Suppressor macrophage treated with lipopolysaccharide for 4 hours (primary cell): ENCODE measurements at regions not wholly inside any gene's neighbourhood (a gene's known extent, or its start where the extent isn't known, plus 50 kb on each side); places are given as distances from the start of the nearest gene placed in this dataset.

ENCODE experiments used
- DNase-seq: peaks from one replicate; pipeline ENCODE4 v3.0.0-alpha.2; 2020

GRCh38 chr11:11076276-11076675 is 218.4 kb upstream of the ZBED5 start:
- DNase-seq, result no peak

GRCh38 chr11:11075515-11076171 is 217.8 kb upstream of the ZBED5 start:
- DNase-seq, result no peak

GRCh38 chr11:11074686-11075335 is 217.0 kb upstream of the ZBED5 start:
- DNase-seq, result no peak

GRCh38 chr11:11073996-11074395 is 216.1 kb upstream of the ZBED5 start:
- DNase-seq, result no peak

GRCh38 chr11:11072067-11072466 is 214.2 kb upstream of the ZBED5 start:
- DNase-seq, result no peak

GRCh38 chr11:11071486-11071885 is 213.6 kb upstream of the ZBED5 start:
- no peak for DNase-seq

GRCh38 chr11:11070976-11071375 is 213.1 kb upstream of the ZBED5 start:
- DNase-seq, result no peak

- no peak for DNase-seq
Measured at GRCh38 chr11:11069841-11070835, 212.3 kb upstream of the ZBED5 start.

GRCh38 chr11:11068113-11068512 is 210.3 kb upstream of the ZBED5 start:
- no peak for DNase-seq

- no peak for DNase-seq
Measured at GRCh38 chr11:11065396-11065795, 207.5 kb upstream of the ZBED5 start.

- DNase-seq, result no peak
Measured at GRCh38 chr11:11057472-11057854, 199.6 kb upstream of the ZBED5 start.

- no peak for DNase-seq
Measured at GRCh38 chr11:11056749-11057471, 199.1 kb upstream of the ZBED5 start.

- no peak for DNase-seq
Measured at GRCh38 chr11:11056316-11056715, 198.5 kb upstream of the ZBED5 start.

- no peak for DNase-seq
Measured at GRCh38 chr11:11047851-11048610, 190.2 kb upstream of the ZBED5 start.

- DNase-seq, result no peak
Measured at GRCh38 chr11:11046781-11047180, 188.9 kb upstream of the ZBED5 start.

GRCh38 chr11:11045156-11045930 is 187.5 kb upstream of the ZBED5 start:
- DNase-seq, result no peak

GRCh38 chr11:11044137-11044855 is 186.4 kb upstream of the ZBED5 start:
- DNase-seq, result no peak

GRCh38 chr11:11043721-11044120 is 185.9 kb upstream of the ZBED5 start:
- no peak for DNase-seq

GRCh38 chr11:11039208-11039965 is 181.5 kb upstream of the ZBED5 start:
- no peak for DNase-seq

- DNase-seq, result no peak
Measured at GRCh38 chr11:11038782-11039181, 180.9 kb upstream of the ZBED5 start.
